NCI-H2227 treated with DMSO at 0.1 percent for 48 hours (cell line): ENCODE measurements at regions not wholly inside any gene's neighbourhood (a gene's known extent, or its start where the extent isn't known, plus 50 kb on each side); places are given as distances from the start of the nearest gene placed in this dataset.
"Not testable (repeated sequence)": the region's sequence is repeated elsewhere in the genome, so short reads cannot be mapped to it uniquely, and the experiment has no call there.

ENCODE experiments used
- DNase-seq: peaks from one replicate; lab custom pipeline; 2025; lab: John Stamatoyannopoulos, UW

DNA sequence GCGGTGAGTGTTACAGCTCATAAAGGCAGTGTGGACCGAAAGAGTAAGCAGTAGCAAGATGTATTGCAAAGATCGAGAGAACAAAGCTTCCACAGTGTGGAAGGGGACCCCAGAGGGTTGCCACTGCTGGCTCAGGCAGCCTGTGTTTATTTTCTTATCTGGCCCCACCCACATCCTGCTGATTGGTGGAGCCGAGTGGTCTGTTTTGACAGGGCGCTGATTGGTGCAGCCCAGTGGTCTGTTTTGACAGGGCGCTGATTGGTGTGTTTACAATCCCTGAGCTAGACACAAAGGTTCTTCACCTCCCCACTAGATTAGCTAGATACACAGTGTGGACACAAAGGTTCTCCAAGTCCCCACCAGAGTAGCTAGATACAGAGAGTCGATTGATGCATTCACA is 747.8 kb upstream of the NRXN1 start:
- not testable (repeated sequence) for DNase-seq

DNA sequence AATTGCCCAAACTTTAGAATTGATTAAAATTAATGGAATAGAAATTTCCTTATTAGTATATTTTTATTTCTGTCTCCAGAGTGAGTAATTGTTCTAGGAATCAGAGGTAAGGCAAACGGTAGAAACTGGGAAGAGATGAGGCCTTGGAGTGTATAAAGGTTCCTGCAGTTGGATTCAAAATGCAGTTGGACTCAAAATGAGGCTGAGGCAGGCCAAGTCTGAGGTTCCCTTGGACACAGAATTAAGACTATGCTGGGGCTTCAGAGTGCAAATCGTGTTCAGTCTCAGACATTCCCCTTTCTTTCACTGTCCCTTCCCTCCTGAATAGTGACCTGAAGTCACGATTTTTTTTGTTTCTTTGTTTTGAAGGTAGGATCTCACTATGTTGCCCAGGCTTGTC is 746.9 kb upstream of the NRXN1 start:
- DNase-seq, result no peak

DNA sequence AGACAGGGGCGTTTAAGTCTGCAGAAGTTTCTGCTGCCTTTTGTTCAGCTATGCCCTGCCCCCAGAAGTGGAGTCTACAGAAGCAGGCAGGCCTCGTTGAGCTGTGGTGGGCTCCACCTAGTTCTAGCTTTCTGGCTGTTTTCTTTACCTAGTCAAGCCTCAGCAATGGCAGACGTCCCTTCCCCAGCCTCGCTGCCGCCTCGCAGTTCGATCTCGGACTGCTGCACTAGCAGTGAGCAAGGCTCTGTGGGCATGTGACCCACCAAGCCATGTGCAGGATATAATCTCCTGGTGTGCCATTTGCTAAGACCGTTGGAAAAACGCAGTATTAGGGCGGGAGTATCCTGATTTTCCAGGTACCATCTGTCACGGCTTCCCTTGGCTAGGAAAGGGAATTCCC is 742.7 kb upstream of the NRXN1 start:
- not testable (repeated sequence) for DNase-seq

DNA sequence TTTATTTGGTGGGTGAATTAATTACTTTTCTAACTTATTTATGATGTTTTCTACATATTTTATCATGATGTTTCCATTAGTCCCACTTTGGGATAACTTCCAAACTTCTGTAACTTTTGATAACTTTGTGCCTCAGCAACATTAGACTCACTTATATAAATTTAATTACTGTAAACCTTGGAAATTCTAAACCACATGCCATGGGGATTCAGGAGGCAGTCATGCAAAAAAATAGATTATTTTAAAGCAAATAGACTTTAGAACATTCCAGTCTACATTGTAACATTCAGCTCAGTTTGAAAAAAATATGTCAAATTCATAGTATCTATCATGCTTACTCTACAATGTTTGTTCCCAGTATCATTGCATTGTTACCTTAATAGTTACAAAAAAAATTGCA is 728.5 kb upstream of the NRXN1 start:
- no peak for DNase-seq

DNA sequence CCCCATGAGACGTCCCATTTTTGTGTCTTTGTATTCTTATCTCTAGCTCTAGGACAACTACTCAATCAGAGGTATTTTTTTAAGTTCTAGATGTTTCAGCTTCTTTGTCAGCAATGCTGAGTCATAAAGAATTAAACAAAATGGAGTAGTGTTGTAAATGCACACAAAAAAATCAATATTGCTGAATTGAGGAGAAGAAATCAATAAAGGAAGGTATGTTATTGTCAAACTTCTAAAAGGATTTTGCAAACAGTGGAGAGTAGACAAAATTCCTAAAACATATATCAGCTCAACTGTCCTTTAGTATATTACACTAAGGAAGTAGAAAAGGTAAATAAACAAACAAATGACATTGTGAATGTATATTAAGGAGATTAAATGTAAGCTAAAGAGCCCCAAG is 726.1 kb upstream of the NRXN1 start:
- no peak for DNase-seq

DNA sequence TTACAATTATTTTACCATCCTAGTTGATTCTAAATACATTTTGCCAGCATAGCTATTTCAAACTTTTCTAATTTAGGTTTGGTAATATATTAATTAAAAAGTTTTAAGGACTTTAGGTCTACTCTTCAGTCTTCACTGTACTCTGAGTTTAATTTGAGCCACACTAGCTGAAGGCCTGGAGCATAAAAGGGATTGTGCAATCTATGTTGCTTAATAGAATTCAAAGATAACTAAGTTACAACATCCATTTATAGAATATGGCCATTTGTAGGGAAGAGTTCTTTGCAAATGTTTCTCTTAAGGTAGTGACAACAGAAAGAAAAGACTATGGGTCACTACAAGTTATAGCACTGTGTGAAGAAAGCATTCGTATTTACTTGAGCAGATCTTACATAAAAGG is 702.2 kb upstream of the NRXN1 start:
- DNase-seq, result no peak

DNA sequence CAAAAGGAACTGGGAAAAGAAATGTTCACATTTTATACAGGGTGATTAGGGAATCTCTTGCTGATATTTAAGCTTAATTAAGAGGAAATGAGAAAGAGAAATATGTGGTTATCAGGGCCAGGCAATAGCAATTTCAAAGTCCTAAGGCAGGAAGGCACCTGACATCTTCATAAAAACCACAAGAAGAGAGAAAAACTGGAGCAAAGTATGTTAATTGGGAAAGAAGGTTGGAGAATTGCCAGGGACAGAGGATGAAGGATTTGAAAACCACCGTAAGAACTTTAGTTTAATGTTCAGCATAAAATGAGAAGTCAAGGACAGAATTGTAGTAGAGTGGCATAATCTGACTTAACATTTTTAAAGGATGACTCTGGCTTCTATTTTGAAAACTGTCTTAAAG is 691.8 kb upstream of the NRXN1 start:
- no peak for DNase-seq

DNA sequence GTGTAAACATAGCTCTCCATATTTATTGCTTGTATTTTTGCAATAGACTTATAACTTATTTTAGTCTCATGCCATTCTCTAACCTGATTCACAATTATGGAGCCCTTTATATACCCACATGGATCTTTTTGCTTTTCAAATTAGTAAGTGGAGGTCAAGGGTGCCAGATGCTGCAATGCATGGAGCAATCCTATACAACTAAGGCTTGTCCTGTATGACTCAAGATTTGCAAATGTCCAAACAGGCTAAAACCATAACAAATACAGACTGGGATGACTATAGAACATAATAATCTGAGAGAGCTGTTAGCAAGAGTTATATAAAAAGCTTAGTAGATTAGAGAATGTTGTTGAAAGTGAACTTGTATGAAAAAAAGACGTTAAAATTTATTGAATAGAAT is 690.4 kb upstream of the NRXN1 start:
- DNase-seq, result no peak

DNA sequence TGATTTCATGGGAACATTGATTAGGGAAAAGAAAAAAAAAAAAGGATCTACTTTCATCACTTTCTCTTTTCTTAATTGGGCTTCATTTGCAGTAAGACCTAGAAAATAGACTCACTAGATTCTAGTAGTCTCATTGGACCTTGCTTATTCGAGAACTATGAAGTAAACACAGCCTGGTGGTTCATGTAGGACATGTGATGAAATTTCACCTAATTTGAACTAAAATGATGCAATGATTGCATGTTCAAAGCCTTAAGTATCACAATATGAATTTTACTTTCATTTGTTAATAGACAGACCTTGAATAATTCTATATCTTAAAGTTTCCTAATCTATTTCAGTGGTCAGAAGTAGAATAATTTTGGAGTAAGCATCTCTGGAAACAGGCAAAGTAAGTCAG is 688.9 kb upstream of the NRXN1 start:
- DNase-seq, result no peak

DNA sequence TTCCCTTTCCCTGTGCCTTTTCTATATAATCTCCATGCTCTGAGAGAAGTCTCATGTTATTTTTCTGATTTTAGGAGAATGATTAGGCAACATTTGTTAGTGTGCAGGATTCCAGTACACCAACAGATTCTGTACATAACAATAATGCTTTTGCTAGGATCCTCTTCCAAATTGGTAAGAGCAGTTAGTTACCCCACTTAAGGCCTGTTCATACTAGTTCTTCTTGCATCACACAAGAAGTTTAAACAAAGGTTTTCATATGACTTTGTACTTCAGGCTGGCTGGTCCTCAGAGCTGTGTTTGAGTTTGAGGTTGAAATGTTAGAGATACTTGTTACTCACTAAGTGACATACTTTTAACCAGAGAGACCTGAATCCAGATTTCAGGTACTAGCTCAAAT is 686.9 kb upstream of the NRXN1 start:
- no peak for DNase-seq

DNA sequence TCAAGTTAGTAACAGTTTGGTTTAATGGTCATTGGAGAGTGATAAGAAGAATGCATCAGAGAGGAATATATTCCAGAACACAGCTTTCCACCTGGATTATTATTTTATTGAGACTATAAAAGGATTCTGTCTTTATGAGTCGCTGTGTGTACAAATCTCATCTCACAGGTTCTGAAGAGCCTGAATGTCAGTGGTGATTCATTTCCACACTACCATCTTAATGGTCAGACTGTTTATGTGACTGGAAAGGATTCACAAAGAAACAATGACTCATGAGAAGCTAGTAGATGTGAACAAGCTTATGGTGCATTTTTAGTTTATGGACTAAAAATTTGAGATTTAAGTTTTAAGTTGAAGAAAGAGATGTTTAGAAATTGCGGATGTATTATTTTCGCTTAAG is 685.4 kb upstream of the NRXN1 start:
- no peak for DNase-seq

DNA sequence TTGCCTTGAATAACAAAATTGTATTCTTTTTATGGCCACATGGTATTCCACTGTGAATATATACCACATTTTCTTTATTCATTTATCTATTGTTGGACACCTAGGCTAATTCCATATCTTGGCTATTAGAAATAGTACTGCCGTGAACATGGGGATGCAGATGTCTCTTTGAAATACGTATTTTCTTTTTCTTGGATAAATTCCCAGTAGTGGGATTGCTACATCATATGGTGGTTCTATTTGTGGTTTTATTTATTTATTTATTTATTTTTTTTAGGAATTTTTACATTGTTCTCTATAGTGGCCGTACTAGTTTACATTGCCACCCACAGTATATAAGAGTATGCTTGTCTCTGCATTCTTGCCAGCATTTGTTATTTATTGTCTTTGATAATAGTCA is 679.8 kb upstream of the NRXN1 start:
- DNase-seq, result no peak

DNA sequence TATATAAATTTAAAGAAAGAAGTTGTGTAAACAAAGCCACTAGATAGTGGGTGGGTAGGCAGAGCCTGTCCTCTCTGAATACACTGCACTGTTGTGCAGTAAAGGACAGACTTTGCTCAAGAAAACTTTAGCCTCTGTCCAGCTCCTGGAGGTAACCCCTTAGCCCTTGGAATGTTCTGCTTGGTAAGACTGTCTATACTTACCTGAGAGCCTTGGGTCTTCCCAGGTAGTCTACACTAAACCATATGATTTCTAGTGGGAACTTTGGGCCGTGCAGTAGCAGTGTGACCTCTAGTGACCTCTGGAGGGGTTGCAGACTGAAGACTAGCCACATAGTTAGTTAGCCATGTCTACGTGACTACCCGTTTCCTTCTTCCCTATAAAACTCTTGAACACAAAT is 678.3 kb upstream of the NRXN1 start:
- no peak for DNase-seq

DNA sequence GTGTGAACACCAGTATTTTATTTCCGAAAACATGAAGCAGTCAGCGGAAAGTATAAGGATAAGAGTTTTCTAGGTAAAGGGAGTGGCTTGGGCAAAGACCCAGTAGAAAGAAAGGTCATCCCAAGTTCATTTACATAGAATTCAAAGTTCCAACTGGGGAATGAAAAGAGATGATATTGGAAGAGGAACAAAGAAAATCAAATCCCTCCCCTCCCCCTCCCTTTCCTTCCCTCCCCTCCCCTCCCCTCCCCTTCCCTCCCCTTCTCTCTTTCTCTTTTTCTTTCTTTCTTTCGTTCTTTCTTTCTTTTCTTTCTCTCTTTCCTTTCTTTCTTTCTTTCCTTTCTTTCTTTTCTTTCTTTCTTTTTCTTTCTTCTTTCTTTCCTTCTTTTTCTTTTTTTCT is 675.7 kb upstream of the NRXN1 start:
- no peak for DNase-seq

DNA sequence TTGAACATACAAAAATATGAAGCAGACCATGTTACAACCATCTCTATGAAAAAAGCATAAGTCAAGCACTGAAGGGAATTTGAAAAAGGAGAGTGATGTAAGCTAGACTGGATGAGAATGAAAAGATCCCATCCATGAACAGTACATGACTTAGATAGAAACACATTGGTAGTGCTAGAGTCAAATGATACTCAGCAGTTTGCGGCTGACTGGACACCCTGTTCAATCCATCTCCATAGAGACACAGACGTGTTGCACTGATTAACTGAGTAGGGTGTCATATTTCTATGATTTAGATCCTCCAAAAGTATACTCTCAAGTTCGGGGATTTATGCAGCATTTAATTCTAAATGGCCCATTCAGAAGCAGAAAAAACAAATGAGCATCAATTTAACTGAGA is 674.3 kb upstream of the NRXN1 start:
- no peak for DNase-seq

DNA sequence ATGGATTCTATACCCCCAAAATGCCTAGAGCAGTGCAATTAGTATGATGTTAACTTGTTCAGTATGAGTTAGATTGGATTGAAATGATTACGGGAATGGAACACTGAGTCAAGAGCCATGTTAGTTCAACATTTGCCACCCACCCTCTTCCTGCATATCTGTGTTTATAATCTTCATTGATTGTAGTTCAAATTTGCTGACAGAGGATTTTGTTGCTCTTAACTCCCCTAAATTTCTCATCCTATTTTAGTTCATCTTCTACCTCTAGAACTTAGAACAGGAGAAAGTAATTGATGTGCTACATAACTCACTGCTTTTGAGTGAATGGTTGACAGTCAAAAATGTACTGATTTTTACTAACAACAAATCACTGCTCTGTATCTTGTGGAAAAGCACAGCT is 673.5 kb upstream of the NRXN1 start:
- no peak for DNase-seq

DNA sequence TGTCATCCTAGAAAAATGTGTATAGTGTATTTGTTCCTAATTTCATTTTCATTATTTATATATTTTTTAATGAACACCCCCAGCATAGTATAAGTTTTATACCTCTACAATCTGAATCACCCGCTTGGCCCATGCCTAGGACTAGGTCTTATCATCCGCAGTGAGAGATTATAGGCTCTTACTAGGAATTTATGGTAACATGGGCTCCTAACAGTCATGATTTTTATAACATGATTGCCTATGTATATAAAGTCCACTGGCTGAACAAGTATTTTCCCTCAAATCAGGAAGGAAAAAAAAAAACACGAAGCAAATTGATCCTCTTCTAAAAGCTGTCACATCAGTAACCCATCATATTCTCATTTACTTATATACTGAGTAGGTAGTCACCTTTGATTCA is 666.1 kb upstream of the NRXN1 start:
- DNase-seq, result no peak

DNA sequence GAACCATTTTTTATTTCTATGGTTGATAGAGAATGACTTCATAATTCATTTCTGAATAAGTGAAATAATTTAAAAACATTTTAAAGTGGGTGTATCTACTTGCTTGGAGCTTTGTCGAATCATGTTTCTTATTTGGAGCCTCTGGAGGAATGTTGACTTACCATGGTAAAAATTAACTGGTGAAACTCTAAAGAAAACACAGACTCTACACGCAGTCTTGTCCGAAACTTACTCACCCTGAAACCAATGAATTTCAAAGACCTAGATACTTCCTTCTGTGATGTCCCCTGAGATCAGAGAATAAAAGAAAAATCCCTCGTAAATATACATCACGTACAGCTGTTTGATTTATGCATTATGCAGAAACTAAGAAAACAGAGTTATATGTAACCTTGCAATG is 665.2 kb upstream of the NRXN1 start:
- no peak for DNase-seq

DNA sequence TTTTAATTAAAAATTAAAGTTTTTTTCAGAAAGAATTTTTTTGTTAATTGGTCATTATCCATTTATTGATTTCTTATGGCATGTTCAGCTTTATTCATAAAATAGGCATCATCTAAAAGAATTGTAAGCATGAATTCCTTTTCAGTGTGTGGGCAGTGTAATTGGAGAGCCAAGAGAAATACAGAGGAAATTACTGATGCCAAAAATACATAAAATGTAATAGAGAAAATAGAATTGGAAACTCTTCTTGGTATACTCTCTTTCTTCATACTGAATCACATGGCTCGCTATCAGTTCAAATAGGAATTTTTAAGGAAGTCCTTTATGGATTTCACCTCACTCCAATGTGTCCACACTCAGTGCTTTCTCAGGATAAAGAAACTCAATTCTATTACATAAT is 663.6 kb upstream of the NRXN1 start:
- DNase-seq, result no peak

DNA sequence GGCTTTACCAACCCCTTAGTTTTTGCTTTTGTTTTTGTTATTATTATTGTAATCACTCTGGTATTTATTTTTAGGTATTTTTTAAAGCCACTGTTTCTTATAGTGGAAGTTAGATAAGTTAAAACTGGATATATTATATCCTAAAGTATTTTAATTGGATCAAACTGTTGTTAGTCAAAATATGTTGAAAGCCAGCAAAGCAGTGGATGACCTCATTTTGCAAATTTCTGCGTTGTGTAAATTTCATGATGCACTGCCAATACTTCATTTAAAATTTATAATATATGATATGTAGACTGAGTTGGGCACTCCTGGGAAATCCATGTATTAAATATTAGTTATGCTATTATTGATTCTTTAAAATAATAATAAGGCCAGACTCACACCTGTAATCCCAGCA is 661.7 kb upstream of the NRXN1 start:
- no peak for DNase-seq

DNA sequence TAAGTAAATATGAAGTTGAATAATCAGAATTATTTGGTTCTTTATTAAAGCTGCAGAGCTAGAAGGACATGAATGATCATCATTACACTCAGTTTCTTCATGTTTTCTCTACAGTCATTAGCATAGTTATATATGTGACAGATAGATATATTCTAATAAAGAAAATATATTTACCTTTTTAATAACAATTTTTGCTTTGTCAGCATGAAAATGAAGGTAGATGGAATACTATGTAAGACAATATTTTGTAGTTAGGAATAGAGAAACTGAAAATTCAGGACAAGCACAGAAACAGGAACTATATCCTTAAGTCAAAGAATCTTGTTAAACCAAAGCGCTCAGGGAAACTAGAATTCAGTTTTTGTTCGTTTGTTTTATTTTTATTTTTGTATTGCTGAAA is 649.9 kb upstream of the NRXN1 start:
- no peak for DNase-seq

DNA sequence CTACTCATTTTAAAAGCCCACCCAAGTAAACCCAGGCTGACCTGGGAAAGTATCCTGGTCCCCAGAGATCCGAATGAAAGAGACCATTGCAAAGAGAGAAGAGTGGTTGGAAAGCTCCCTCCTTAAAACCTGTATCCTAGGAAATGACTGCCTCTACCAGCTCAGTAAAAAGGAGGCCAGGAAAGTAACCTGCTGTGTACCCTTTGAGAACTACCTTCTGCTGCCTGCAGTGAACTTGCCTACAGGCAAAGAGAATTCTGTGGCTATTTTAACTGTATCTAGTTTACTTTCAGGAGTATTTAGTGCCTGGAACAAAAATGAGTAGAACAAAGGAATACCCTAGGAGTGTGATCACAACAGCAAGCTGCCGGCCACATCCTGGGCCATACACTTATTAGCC is 641.7 kb upstream of the NRXN1 start:
- DNase-seq, result no peak

DNA sequence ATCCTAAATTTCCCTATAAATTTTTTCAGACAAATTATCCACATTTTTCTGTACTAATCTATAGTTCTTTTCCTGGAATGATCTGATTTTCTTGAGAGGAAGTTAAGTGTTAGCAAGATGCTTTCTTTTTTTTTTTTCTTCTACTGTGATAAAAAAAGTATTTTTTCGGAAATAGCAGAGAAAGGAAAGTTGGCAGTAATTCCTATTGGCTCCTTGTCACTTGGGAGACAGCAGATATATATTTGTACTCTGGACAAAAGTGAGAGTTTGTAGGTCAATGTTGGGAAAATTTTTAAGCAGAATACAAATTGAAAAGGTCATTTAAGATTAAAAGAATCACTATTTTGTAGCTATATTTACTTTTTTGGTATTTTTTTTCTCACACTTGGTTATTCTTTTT is 635.7 kb upstream of the NRXN1 start:
- no peak for DNase-seq

DNA sequence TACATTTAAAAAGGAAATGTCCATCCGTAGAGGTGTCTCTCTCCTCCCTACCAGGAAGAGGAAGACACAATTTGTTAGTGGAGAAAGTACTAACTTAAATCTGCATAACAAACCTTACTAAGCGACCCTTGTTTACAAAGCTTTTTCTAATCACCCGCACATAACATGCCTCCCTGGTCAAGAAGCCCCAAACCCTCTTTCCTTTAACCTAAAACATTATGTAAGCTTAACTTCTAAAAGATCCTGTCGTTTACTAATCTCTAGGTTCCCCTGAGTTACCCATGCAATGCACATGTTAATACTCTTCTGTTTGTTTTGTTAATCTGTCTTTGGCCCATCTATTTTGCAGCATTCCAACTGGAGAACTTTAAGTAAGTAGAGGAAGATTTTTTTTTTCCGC is 630.3 kb upstream of the NRXN1 start:
- no peak for DNase-seq

DNA sequence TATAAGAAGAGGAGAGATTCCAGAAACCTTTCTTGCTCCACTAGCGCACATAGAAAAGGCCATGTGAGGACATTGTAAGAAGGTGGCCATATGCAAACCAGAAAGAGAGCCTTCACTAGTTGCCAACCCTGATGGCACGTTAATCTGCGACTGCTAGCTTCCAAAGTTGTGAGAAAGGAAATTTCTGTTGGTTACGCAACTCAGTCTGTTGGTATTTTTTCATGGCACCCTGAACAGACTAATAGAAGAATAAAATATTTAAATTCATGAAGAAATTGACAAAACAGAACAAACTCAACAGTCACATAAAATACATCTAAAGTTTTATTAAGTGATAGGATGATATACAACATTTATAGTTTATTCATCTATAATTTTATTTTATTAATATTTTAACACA is 625.9 kb upstream of the NRXN1 start:
- DNase-seq, result no peak

DNA sequence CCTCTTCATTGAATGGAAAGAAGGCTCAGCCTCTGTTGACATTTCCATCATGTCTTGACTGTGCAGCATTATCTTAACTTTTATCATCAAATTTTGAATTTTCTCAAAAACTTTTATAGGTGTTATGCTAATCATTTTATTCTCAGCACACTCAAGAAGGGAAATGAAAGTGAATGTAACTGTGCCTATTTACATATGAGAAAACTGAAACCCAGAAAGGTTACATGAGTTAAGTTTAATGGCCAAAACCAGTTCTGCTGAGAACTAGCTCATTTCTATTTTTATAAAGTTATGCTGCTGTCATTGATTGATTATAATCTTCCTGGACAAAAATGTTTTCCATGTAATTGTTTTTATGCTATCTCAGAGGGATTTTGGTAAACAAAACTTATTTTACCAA is 618.8 kb upstream of the NRXN1 start:
- no peak for DNase-seq
